DOHH2 (cell line): ENCODE measurements at regions not wholly inside any gene's neighbourhood (a gene's known extent, or its start where the extent isn't known, plus 50 kb on each side); places are given as distances from the start of the nearest gene placed in this dataset.

Experiments
- H3F3A ChIP-seq: fragments of 200-600 bp; sonication (generic), shearing (Covaris generic); 2 replicates; pipeline ENCODE4 v1.6.0; 2016; ENCODE audit warnings: antibody characterized with exemption, mild to moderate bottlenecking; ENCODE audit not compliant: control insufficient read depth, insufficient read depth
- H3K27ac ChIP-seq: fragments of 200-600 bp; sonication (generic); 2 replicates; pipeline ENCODE4 v1.5.1; 2014; ENCODE audit warnings: low read depth, mild to moderate bottlenecking, low read length, moderate library complexity
- H3K27me3 ChIP-seq: fragments of 200-600 bp; sonication (generic); 2 replicates; pipeline ENCODE4 v1.6.1; 2014; ENCODE audit warnings: mild to moderate bottlenecking, low read length, mixed read lengths; ENCODE audit not compliant: control insufficient read depth
- H3K36me3 ChIP-seq: fragments of 200-600 bp; sonication (generic); 2 replicates; pipeline ENCODE4 v1.6.1; 2014; ENCODE audit warnings: mild to moderate bottlenecking, low read length, moderate library complexity, mixed read lengths; ENCODE audit not compliant: control insufficient read depth
- H3K4me1 ChIP-seq: fragments of 200-600 bp; sonication (generic); 2 replicates; pipeline ENCODE4 v1.6.1; 2014; ENCODE audit warnings: mild to moderate bottlenecking, low read length, mixed read lengths; ENCODE audit not compliant: control insufficient read depth
- H3K4me2 ChIP-seq: fragments of 200-600 bp; sonication (generic); 2 replicates; pipeline ENCODE4 v1.6.0; 2014; ENCODE audit warnings: mild to moderate bottlenecking, low read length, moderate library complexity
- H3K4me3 ChIP-seq: fragments of 200-600 bp; sonication (generic); 2 replicates; pipeline ENCODE4 v1.5.1; 2014; ENCODE audit warnings: mild to moderate bottlenecking, low read length, mixed read lengths
- H3K79me2 ChIP-seq: fragments of 200-600 bp; sonication (generic); 2 replicates; pipeline ENCODE4 v1.6.1; 2014; ENCODE audit warnings: mild to moderate bottlenecking, low read length, mixed read lengths; ENCODE audit not compliant: control insufficient read depth
- H3K9me2 ChIP-seq: fragments of 200-600 bp; sonication (generic); replicated peaks from 2 replicates; pipeline ENCODE4 v1.6.1; 2014; ENCODE audit warnings: mild to moderate bottlenecking, low read length, mixed read lengths; ENCODE audit not compliant: control insufficient read depth
- H3K9me3 ChIP-seq: fragments of 200-600 bp; sonication (generic); 2 replicates; pipeline ENCODE4 v1.6.1; 2014; ENCODE audit warnings: antibody characterized with exemption, low read length, mixed read lengths; ENCODE audit not compliant: control insufficient read depth, insufficient read depth
- H4K20me1 ChIP-seq: fragments of 200-600 bp; sonication (generic); 2 replicates; pipeline ENCODE4 v1.6.0; 2014; ENCODE audit warnings: low read depth, mild to moderate bottlenecking, antibody characterized with exemption, low read length, moderate library complexity; ENCODE audit not compliant: control insufficient read depth, insufficient read depth
- CTCF ChIP-seq: fragments of 200-600 bp; sonication (generic); IDR thresholded peaks from one replicate; pipeline ENCODE4 v1.5.1; 2014; ENCODE audit warnings: antibody characterized with exemption, mild to moderate bottlenecking, low read depth, low read length; ENCODE audit not compliant: poor library complexity, severe bottlenecking
- EZH2phosphoT487 ChIP-seq: fragments of 200-600 bp; sonication (generic); IDR thresholded peaks from 2 replicates; pipeline ENCODE4 v1.6.1; 2017; ENCODE audit warnings: borderline replicate concordance, mild to moderate bottlenecking, antibody characterized with exemption, low read length, moderate library complexity, mixed read lengths

GRCh38 chr3:106245400-106245799 is 376.6 kb upstream of the CBLB start:
- H3F3A ChIP-seq: no peaks in the 10 kb centered on the region

GRCh38 chr3:106247902-106248684 is 379.3 kb upstream of the CBLB start:
- no peak overlapping the region for H3K4me3 ChIP-seq
- H3K9me3 ChIP-seq: peaks cover 10% of the 10 kb centered on the region; the same call in 1 of the 2 replicates
- H3K4me1 ChIP-seq: no peaks in the 10 kb centered on the region
- peaks cover 9% of the 10 kb centered on the region for H3K36me3 ChIP-seq
- TF ChIP-seq CTCF (no peak), EZH2phosphoT487 (no peak)
- no peak overlapping the region for H3K27ac ChIP-seq
- H3K79me2 ChIP-seq: no peaks in the 10 kb centered on the region
- no peaks in the 10 kb centered on the region for H3K27me3 ChIP-seq
- no peaks in the 10 kb centered on the region for H4K20me1 ChIP-seq
- H3F3A ChIP-seq: no peaks in the 10 kb centered on the region
- H3K4me2 ChIP-seq: no peak overlapping the region
- H3K9me2 ChIP-seq: no peaks in the 10 kb centered on the region

More at GRCh38 chr3:106245400-106245799, 376.6 kb upstream of the CBLB start:
- no peaks in the 10 kb centered on the region for H3K36me3 ChIP-seq
- H3K27me3 ChIP-seq: no peaks in the 10 kb centered on the region
- H3K9me3 ChIP-seq: 0 out of 2 replicates have a peak, but pooled peaks cover 3% of the 10 kb centered on the region
- no peaks in the 10 kb centered on the region for H4K20me1 ChIP-seq
- H3K4me2 ChIP-seq: no peak overlapping the region
- H3K9me2 ChIP-seq: no peaks in the 10 kb centered on the region
- H3K4me3 ChIP-seq: no peak overlapping the region
- no peak for TF ChIP-seq CTCF
- no peak for TF ChIP-seq EZH2phosphoT487
- no peaks in the 10 kb centered on the region for H3K79me2 ChIP-seq
- H3K27ac ChIP-seq: no peak overlapping the region
- H3K4me1 ChIP-seq: no peaks in the 10 kb centered on the region

- TF ChIP-seq CTCF: no peak
- no peak for TF ChIP-seq EZH2phosphoT487
- H3K27me3 ChIP-seq: no peaks in the 10 kb centered on the region
- H3K9me2 ChIP-seq: no peaks in the 10 kb centered on the region
- no peak overlapping the region for H3K4me2 ChIP-seq
- H3K27ac ChIP-seq: no peak overlapping the region
- peaks cover 9% of the 10 kb centered on the region for H3K4me1 ChIP-seq
- no peaks in the 10 kb centered on the region for H4K20me1 ChIP-seq
- peaks cover 9% of the 10 kb centered on the region for H3K36me3 ChIP-seq
- H3K9me3 ChIP-seq: peaks cover 10% of the 10 kb centered on the region; the same call in 1 of the 2 replicates
- no peak overlapping the region for H3K4me3 ChIP-seq
- H3F3A ChIP-seq: no peaks in the 10 kb centered on the region
- peaks cover 6% of the 10 kb centered on the region for H3K79me2 ChIP-seq
These were observed 380.3 kb upstream of the CBLB start for GRCh38 chr3:106249159-106249558.
